GM20431 (cell line): ENCODE measurements at regions not wholly inside any gene's neighbourhood (a gene's known extent, or its start where the extent isn't known, plus 50 kb on each side); places are given as distances from the start of the nearest gene placed in this dataset.
"Not testable (repeated sequence)": the region's sequence is repeated elsewhere in the genome, so short reads cannot be mapped to it uniquely, and the experiment has no call there.

Source experiments
- in situ Hi-C: fragments of 300-500 bp; cut with MseI, MboI; formaldehyde crosslinking; loops from one replicate; pipeline ENCODE4 v1.15.0; 2020; ENCODE audit warnings: low sequenced_read_pairs; ENCODE audit not compliant: unreplicated experiment

GRCh38 chr2:173463846-173464245 is 109.2 kb downstream of the CDCA7 start:
- in situ Hi-C loops = no loop called here

- in situ Hi-C loops = no loop called here
Observed at GRCh38 chr2:173467751-173468150, 113.1 kb downstream of the CDCA7 start.

- in situ Hi-C loops = no loop called here
Observed at GRCh38 chr2:173468266-173468793, 113.7 kb downstream of the CDCA7 start.

- in situ Hi-C loops = no loop called here
Observed at GRCh38 chr2:173472112-173472511, 117.4 kb downstream of the CDCA7 start.

GRCh38 chr2:173483137-173483536 is 128.5 kb downstream of the CDCA7 start:
- in situ Hi-C loops = no loop called here

- in situ Hi-C loops = no loop called here
Observed at GRCh38 chr2:173488861-173489260, 134.2 kb downstream of the CDCA7 start.

- in situ Hi-C loops = no loop called here
Observed at GRCh38 chr2:173491418-173491817, 136.7 kb downstream of the CDCA7 start.

- in situ Hi-C loops = no loop called here
Observed at GRCh38 chr2:173493874-173494273, 139.2 kb downstream of the CDCA7 start.

GRCh38 chr2:173496746-173497145 is 142.1 kb downstream of the CDCA7 start:
- in situ Hi-C loops = no loop called here

- in situ Hi-C loops = no loop called here
Observed at GRCh38 chr2:173500953-173501352, 146.3 kb downstream of the CDCA7 start.

- in situ Hi-C loops = no loop called here
Observed at GRCh38 chr2:173502296-173502695, 147.6 kb downstream of the CDCA7 start.

- in situ Hi-C loops = no loop called here
Observed at GRCh38 chr2:173511357-173511756, 156.7 kb downstream of the CDCA7 start.

- in situ Hi-C loops = no loop called here
Observed at GRCh38 chr2:173511942-173512341, 157.3 kb downstream of the CDCA7 start.

- in situ Hi-C loops = no loop called here
Observed at GRCh38 chr2:173513107-173513727, 158.5 kb downstream of the CDCA7 start.

GRCh38 chr2:173520918-173521317 is 166.2 kb downstream of the CDCA7 start:
- in situ Hi-C loops = no loop called here

GRCh38 chr2:173521450-173522192 is 166.9 kb downstream of the CDCA7 start:
- in situ Hi-C loops = no loop called here

GRCh38 chr2:173523497-173523896 is 168.8 kb downstream of the CDCA7 start:
- in situ Hi-C loops = no loop called here

GRCh38 chr2:173524256-173524955 is 169.7 kb downstream of the CDCA7 start:
- in situ Hi-C loops = no loop called here

- in situ Hi-C loops = not testable (repeated sequence)
Observed at GRCh38 chr2:173532732-173533531, 178.3 kb downstream of the CDCA7 start.

- in situ Hi-C loops = no loop called here
Observed at GRCh38 chr2:173537694-173538093, 183.0 kb downstream of the CDCA7 start.
